Esophagus (tissue), 2 donors: ENCODE measurements at regions not wholly inside any gene's neighbourhood (a gene's known extent, or its start where the extent isn't known, plus 50 kb on each side); places are given as distances from the start of the nearest gene placed in this dataset.

Experiments
- H3K27ac ChIP-seq, 2 donors: one replicate each; pipeline ENCODE4 v1.5.1; 2013; ENCODE audit warnings: low read depth in 2 of 2, mild to moderate bottlenecking in 2 of 2, inconsistent platforms in 1 of 2, low read length in 1 of 2, moderate library complexity in 1 of 2
- H3K27me3 ChIP-seq, 2 donors: one replicate each; pipeline ENCODE4 v1.6.1; 2013; ENCODE audit warnings: low read length in 2 of 2, control low read depth in 1 of 2, mild to moderate bottlenecking in 1 of 2; ENCODE audit not compliant: insufficient read depth in 2 of 2, control insufficient read depth in 1 of 2
- H3K36me3 ChIP-seq, 2 donors: one replicate each; pipeline ENCODE4 v1.6.1; 2013; ENCODE audit warnings: low read length in 1 of 2; ENCODE audit not compliant: control insufficient read depth in 2 of 2, insufficient read depth in 2 of 2
- H3K4me1 ChIP-seq, 2 donors: one replicate each; pipeline ENCODE4 v1.6.1; 2013; ENCODE audit warnings: low read length in 1 of 2; ENCODE audit not compliant: control insufficient read depth in 2 of 2, insufficient read depth in 2 of 2
- H3K4me3 ChIP-seq, 2 donors: one replicate each; pipeline ENCODE4 v1.5.1; 2013; ENCODE audit warnings: low read length in 2 of 2, mild to moderate bottlenecking in 2 of 2, low read depth in 1 of 2, moderate library complexity in 1 of 2
- H3K9me3 ChIP-seq, 2 donors: one replicate each; pipeline ENCODE4 v1.6.1; 2013; ENCODE audit warnings: mild to moderate bottlenecking in 2 of 2, low read depth in 1 of 2, low read length in 1 of 2, moderate library complexity in 1 of 2; ENCODE audit not compliant: control insufficient read depth in 2 of 2, insufficient read depth in 1 of 2
- WGBS, 2 donors: extraction: QIAGEN DNeasy Blood & Tissue Kit; methylation state at CpG; one replicate each; pipeline ENCODE4 v1.1.7; 2013; 5-methylcytosine and 5-hydroxymethylcytosine counted together
- donor health status: healthy with polysubstance abuse.
- donor health status: Bipolar disorder and iron deficiency.

DNA sequence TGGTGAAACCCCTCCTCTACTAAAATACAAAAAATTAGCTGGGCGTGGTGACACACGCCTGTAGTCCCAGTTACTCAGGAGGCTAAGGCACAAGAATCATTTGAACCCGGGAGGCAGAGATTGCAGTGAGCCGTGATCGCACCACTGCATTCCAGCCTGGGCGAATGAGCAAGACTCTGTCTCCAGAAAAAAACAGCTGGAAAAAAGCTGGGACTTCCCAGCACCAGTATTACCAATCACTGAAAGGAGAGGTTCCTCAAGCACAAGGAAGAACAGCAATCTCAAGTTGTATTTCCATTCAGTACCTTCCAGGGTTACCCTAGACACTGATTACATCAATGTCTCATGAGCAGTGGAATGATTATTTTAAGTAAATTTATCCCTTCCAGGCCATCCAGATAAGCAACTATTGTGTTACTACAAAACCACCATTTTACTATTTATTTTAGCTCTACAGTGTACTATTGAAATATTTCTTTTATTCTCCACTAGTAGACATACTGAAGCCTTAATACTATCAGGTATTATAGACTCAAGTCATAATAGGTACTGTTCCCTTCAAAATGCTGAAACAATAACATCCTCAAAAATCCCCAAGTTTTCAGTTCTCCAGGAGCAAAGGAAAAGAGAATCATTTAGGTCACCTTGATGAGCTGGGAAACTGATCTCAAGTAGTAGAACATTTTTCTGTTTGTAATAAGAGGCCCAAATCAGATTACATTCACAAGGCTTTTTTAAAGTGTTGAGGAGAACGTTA, 54.8 kb upstream of the VGLL4 start:
- Histone ChIP-seq H3K27ac (no peak overlapping the region), H3K36me3 (peaks cover 0 to 7% of the 10 kb centered on the region in 2 donors), H3K4me1 (no peaks in the 10 kb centered on the region), H3K4me3 (no peak overlapping the region), H3K9me3 (no peaks in the 10 kb centered on the region), H3K27me3 (no peaks in the 10 kb centered on the region)
- WGBS, 2 donors = 87 to 91% methylated on average over 7 of the region's 7 CpGs

DNA sequence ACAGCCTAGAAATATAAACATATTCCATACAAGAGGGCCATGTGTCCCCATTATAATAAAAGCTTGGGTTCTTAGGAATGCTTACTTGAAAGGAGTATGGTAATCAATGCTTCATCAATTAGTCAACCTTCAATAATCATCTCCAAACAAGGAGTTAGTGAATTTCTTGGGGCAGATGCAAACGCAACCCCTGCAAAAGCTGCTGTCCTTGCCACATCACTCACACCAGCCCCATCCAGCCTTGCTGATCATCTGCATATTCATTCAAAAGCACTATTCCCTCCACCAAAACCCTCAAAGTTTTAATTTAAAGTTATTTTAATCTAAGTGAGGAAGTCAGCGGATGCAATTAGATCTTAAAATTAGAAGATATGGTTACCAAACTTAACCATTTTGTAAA, 54.0 kb upstream of the VGLL4 start:
- Histone ChIP-seq H3K36me3 (peaks cover 0 to 9% of the 10 kb centered on the region in 2 donors), H3K4me3 (no peak overlapping the region), H3K9me3 (no peaks in the 10 kb centered on the region), H3K27me3 (no peaks in the 10 kb centered on the region), H3K27ac (no peak overlapping the region), H3K4me1 (no peaks in the 10 kb centered on the region)
- WGBS, 2 donors = 95 to 100% methylated on average over 2 of the region's 2 CpGs

DNA sequence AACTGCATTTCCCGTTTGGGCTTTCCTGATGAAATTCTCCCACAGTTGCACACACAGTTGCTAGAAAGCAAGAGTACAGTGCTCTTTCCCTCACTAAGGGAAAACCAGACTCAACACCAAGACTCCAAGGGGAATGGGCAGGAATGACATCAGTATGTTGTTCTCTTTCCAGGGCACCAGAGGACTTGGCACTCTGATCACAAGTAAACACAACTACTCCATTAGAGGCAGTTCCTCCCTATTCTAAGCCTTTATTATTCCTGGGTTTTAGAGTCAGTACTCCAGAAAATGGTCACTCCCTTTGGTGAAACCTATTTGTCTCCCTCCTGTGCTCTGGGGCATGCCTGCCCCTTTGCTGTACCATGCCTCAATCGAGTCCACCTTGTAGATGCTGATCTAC, 52.3 kb upstream of the VGLL4 start:
- no peaks in the 10 kb centered on the region for H3K4me1 ChIP-seq
- H3K4me3 ChIP-seq = no peak overlapping the region
- H3K27ac ChIP-seq = no peak overlapping the region
- no peaks in the 10 kb centered on the region for H3K27me3 ChIP-seq
- peaks cover 0 to 11% of the 10 kb centered on the region in 2 donors for H3K36me3 ChIP-seq
- H3K9me3 ChIP-seq = no peaks in the 10 kb centered on the region
- WGBS, 2 donors = 81 to 85% methylated on average over 2 of the region's 2 CpGs
